Kasumi-1 (cell line): ENCODE measurements at regions not wholly inside any gene's neighbourhood (a gene's known extent, or its start where the extent isn't known, plus 50 kb on each side); places are given as distances from the start of the nearest gene placed in this dataset.
"Not testable (repeated sequence)": the region's sequence is repeated elsewhere in the genome, so short reads cannot be mapped to it uniquely, and the experiment has no call there.

Source experiments
- DNase-seq, 2 experiments: peaks; one replicate each; lab custom pipeline; 2025; lab: John Stamatoyannopoulos, UW

DNA sequence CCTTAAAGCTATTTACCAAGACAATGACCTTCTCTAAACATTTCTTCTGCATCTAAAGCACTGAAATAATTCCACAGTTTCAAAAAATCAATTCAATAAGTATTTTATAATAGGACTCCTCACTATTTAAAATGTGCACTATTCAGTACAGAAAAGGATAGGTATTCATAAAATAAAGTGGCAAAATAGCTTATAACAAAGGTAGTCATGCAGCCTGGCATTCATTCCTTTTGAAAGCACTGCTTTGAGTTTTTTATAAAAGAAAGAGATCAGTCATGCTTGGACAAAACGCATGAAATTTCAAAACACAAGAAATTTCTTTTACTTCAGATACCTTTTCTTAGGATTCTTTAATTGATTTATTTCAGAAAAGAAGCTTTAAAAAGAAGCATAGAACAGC is 689.7 kb upstream of the PHF14 start:
- no peak for DNase-seq

GRCh38 chr7:10299384-10299783 is 674.3 kb upstream of the PHF14 start:
- DNase-seq = no peak

DNA sequence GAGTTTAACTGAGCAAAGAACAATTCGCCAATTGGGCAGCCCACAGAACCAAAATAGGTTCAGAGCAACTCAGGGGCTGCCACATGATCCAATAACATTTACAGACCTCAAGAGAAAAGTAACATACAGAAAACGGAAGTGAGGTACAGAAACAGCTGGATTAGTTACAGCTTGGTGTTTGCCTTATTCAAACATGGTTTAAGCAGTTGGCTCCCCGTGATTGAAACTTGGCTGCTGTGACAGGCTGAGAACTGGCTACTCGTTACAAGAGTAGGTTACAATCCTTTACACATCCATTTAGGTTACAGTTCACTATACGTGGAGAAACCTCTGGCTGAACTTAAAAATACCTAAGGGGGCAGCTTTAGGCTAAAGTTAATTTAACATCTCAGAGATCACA is 673.1 kb upstream of the PHF14 start:
- DNase-seq = no peak

DNA sequence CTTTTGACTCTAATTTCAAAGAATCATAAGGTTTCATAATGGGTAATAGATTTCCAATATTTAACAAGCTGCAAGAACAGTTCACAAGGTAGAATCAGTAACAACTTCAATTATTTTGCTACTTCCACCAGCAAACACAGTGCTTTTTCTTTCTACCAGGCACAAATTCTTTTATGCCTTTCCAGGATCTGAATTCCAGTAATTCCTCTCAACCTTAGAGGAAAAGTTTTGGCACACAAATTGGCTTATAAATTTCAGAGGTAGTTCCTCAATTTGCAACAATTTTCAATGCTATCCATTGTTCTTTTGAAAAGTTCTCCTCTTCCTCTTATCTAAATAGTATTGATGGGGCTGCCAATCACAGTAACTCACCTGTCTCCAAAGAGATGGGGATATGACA is 665.4 kb upstream of the PHF14 start:
- no peak for DNase-seq

- no peak for DNase-seq
Measured at GRCh38 chr7:10312942-10313341, 660.7 kb upstream of the PHF14 start.

DNA sequence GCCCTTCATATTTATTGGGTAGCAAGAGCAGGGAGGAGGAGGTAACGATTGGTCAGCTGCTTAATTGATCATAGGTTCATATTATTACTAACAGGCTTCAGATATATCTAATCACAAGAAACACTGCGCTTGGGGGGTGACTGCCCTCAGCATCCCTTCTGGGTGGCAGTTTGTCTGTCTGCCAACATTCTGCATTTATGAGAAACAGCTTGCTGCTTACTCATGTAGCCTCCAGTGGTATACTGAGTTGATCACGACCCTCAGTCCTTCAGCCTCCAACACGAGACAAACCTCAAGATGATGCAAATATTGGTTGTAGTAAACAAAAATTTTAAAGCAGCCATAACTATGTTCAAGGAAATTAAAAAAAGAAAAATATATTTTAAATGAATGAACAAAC is 657.8 kb upstream of the PHF14 start:
- DNase-seq = no peak

DNA sequence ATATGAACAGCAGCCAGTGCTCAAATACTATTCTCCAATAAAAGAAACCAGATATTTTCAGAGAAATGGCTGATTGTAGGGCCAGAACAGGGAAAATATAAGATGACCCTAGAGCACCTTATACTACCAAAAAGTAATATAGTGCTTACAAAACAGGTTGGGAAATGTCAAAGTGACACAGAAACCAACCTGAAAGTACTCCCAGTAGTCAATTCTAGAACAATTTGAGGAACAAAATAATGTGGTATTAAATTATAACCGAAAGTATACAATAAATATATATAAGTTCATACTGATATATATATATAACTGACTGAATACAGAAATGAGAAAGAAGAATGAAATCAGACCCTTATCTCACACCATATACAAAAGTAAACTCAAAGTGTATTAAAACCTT is 657.2 kb upstream of the PHF14 start:
- DNase-seq = no peak

DNA sequence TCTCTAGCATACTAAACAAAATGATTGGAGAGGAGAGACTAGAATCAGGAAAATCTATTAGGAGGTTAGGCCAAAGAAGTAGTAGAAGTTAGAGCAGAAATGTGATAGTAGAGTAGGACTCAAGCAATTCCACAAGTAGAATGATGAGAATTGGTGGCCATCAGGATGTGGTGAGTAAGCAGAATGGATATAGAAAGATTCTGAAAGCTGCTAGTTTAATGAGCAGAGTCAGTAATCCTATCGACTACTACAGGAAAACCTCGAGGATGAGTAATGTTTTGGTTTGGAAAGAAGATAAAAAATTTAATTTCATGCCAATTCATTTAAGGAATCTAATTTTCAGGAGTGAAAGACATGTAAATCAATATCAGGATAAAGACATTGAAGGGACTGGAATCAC is 648.3 kb upstream of the PHF14 start:
- DNase-seq = no peak

GRCh38 chr7:10343108-10343507 is 630.6 kb upstream of the PHF14 start:
- no peak for DNase-seq

GRCh38 chr7:10346032-10346431 is 627.6 kb upstream of the PHF14 start:
- DNase-seq = no peak

DNA sequence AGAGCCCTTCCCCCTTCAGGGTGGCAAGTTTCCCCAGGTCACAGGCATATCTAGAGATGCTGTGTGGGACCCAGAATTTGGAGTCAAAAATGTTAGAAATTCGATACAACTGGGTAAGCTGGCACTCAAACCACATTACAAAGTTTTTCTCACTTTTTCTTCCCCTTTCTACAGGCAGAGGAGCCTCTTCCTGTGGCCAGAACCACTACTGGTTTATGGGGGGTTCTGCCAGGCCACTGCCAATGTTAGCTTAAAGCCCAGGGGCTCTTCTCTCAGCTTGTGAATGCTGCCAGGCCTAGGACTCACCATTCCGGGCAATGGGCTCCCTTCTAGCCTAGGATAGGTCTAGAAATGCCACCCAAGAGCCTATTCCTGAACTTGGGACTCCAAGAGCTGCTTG is 617.9 kb upstream of the PHF14 start:
- DNase-seq = peak; percentile 35 to 51

GRCh38 chr7:10360050-10360449 is 613.6 kb upstream of the PHF14 start:
- no peak for DNase-seq

DNA sequence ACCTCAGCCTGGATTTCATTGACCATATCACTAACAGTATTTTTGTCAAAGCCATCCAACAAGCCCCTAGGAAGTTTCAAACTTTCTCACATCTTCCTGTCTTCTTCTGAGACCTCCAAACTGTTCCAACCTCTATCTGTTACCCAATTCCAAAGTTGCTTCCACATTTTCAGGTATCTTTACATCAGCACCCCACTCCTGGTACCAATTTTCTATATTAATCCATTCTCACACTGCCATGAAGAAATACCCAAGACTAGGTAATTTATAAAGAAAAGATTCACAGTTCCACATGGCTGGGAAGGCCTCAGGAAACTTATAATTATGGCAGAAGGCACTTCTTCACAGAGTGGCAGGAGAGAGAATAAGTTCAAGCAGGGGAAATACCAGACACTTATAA is 571.9 kb upstream of the PHF14 start:
- DNase-seq = no peak

DNA sequence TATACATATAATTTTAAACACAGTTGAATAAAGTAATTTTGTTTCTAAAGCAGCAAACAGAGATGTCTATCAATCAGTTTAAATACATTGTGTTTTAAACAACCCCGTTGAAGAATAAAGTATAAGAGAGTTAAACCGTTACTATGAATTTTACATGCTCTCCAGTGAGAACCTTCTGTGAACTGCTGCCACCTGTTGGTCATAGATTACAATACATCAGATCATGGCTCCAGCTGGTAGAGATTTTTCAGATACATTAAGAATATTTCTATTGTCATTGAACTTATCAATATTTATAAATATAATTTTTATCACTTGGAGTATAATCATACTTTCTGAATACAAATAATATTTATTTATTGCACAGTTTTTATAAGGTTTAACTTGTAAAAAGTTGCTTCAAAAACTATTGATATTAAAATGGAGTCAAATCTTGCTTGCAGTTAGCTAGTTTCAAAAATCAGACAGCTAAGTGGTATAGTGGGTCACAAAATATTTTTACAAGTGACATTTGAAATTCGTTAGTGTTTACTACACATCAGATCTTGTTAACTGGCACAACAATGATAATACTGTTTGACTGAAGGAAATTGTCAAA is 561.2 kb upstream of the PHF14 start:
- DNase-seq = peak; percentile 15 to 44

GRCh38 chr7:10418985-10419384 is 554.7 kb upstream of the PHF14 start:
- no peak for DNase-seq

DNA sequence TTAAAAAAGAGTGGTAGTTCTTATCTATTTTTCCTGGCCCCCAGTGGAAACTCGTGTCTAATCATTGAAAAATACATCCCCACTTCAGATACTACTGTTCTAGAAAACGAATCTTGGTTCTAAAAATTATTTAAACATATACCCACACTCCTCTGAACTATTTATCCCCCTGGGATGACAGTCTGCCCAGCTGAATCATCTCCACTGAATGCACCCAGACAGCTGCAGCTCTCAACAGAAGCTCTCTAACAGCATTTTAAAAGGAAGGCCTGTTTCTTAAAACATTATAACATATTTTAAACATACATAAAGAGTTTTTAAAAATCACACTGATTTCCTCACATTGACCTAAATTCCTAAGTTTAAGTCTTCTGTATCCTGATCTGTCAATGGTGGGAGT is 544.6 kb upstream of the PHF14 start:
- DNase-seq = no peak

GRCh38 chr7:10429511-10429910 is 544.2 kb upstream of the PHF14 start:
- no peak for DNase-seq

DNA sequence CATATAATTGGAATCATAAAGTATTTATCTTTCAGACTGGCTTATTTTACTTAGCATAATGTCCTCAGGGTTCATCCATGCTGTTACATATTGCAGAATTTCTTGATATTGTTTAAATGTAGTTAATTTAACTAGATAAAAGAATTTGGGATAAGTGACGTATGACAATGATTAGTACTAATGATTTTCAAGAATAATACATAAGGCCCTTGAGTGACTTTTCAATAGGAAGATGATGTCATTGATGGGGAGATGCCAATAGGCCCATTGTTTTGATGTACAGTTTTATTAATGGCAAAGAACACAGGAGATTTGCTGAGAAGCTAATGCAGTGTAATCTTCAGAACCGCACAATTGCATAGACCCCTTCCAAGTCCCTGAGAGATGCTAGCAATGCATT is 537.4 kb upstream of the PHF14 start:
- DNase-seq = no peak

- no peak for DNase-seq
Measured at GRCh38 chr7:10439027-10439426, 534.6 kb upstream of the PHF14 start.

GRCh38 chr7:10455936-10456335 is 517.7 kb upstream of the PHF14 start:
- DNase-seq = no peak

- no peak for DNase-seq
Measured at GRCh38 chr7:10460474-10460873, 513.2 kb upstream of the PHF14 start.

DNA sequence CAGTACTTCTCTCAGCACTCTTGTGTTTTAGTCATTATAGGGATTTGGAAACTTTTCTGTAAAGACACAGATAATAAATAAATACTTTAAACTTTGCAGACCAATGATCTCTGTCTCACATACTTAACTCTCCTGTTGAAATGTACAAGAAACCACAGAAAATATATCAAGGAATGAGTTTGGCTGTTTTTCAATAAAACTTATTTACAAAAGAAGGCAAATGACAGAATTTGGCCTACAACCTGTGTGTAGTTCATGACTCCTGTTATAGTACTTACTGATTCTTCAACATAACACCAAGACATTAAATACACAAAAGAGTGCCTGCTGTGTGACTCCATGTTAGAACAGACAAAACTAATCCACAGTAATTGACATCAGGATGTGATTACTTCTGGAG is 510.0 kb upstream of the PHF14 start:
- DNase-seq = no peak

DNA sequence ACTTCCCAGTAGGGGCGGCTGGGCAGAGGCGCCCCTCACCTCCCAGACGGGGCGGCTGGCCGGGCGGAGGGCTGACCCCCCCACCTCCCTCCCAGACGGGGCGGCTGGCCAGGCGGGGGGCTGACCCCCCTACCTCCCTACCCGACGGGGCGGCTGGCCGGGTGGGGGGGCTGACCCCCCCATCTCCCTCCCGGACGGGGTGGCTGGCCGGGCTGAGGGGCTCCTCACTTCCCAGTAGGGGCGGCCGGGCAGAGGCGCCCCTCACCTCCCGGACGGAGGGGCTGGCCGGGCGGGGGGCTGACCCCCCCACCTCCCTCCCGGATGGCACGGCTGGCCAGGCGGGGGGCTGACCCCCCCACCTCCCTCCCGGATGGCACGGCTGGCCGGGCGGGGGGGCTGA is 508.1 kb upstream of the PHF14 start:
- not testable (repeated sequence) for DNase-seq

GRCh38 chr7:10468908-10469307 is 504.8 kb upstream of the PHF14 start:
- no peak for DNase-seq

DNA sequence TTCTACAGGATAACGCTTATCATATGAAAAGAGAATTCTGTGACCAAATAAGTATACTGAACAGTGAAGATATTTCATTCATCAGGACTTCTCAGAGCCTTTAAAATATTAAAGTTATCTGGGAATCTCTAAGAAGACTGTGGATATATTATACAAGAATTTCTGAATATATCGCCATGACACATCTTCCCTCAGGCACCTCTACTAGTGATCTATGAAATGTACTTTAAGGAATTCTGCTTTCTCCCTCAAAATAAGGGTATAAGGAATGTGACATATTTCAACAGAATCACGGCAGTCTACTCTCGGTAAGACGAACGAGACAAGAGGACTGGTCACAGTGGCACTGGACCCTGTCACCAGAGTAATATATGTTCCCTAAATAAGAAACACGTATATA is 504.2 kb upstream of the PHF14 start:
- DNase-seq = no peak
